NT2/D1 (cell line): ENCODE measurements at regions not wholly inside any gene's neighbourhood (a gene's known extent, or its start where the extent isn't known, plus 50 kb on each side); places are given as distances from the start of the nearest gene placed in this dataset.

ENCODE experiments used
- YY1 ChIP-seq: IDR thresholded peaks from 2 replicates; pipeline ENCODE4 v1.6.1; 2011; ENCODE audit not compliant: insufficient read length, insufficient read depth
- ZNF274 ChIP-seq: IDR thresholded peaks from 2 replicates; pipeline ENCODE4 v1.6.1; 2011; ENCODE audit warnings: mild to moderate bottlenecking, low read depth, low read length

DNA sequence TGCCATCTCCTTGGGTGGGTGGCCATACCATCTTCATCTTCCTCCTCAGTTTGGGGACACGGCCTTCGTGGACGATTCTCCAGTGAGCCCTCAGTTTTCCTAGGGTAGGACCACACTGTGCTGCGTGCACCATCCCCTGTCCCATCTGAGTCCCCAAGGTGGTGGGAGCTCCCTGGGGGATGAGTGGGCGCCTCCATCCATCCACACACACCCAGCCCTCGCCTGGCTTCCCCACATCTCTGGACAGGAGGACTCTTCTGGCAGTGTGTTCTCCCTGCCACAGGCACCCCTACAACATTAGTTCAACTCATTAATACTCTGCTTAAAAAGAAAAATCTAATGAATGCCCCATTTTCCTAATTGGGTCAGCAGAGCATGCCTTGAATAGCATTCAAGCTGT, 408.5 kb downstream of the SHANK2 start:
- no peak for TF ChIP-seq ZNF274
- TF ChIP-seq YY1: no peak
